ENCODE measurements at regions not wholly inside any gene's neighbourhood (a gene's known extent, or its start where the extent isn't known, plus 50 kb on each side); places are given as distances from the start of the nearest gene placed in this dataset.

- DNase-seq (ENCODE audit: low read depth): no peak
- no peak overlapping the region for H3K4me3 ChIP-seq (replicated peaks; ENCODE audit: low read depth, low read length)
- no peak for TF ChIP-seq CTCF (IDR thresholded peaks at IDR 0.05; ENCODE audit: low read length, missing control alignments)
These were observed 1796.3 kb upstream of the FLRT2 start for GRCh38 chr14:83733670-83734069.

- DNase-seq (ENCODE audit: low read depth): no peak
- TF ChIP-seq CTCF (IDR thresholded peaks at IDR 0.05; ENCODE audit: low read length, missing control alignments): no peak
- H3K4me3 ChIP-seq (replicated peaks; ENCODE audit: low read depth, low read length): no peak overlapping the region
These were observed 1795.5 kb upstream of the FLRT2 start for GRCh38 chr14:83734431-83734830.

DNA sequence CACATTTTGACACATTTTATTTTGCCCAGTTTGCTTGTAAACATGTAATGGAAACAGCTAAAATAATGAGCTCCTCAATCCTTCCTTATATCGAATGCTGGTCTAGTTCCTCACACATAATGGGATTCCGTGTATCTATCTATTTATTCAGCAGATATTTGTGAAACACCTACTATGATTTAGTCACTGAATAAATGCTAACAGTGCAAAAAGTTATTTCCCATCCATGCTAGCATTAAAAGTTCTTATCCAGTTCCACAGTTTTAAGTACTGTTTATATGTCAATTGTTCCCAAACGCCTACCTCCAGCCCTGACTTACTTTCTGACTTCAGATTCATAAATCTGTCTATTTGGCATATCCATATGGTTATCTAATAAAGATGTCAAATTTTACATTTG, 1788.7 kb upstream of the FLRT2 start:
- DNase-seq (ENCODE audit: low read depth): no peak
- no peak for TF ChIP-seq CTCF (IDR thresholded peaks at IDR 0.05; ENCODE audit: low read length, missing control alignments)
- no peak overlapping the region for H3K4me3 ChIP-seq (replicated peaks; ENCODE audit: low read depth, low read length)

DNA sequence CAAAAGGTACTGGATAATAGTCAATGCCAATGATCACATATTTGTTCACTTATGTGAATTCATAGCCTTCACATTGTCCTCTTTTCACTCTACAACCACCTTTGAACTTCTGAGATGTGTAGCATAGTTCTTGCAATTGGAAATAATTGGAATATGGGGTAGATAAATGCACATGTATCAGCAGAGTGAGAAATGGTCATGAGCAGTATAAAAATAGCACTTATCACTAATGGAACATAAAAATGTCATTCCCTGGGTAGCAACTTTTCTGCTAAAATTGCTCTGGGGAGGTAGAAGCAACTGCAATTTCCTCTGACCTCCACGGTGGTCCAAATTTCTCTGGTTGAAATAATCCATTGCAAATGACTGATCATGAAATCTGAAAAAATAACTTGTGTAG, 1785.7 kb upstream of the FLRT2 start:
- no peak for TF ChIP-seq CTCF (IDR thresholded peaks at IDR 0.05; ENCODE audit: low read length, missing control alignments)
- no peak for DNase-seq (ENCODE audit: low read depth)
- no peak overlapping the region for H3K4me3 ChIP-seq (replicated peaks; ENCODE audit: low read depth, low read length)

DNA sequence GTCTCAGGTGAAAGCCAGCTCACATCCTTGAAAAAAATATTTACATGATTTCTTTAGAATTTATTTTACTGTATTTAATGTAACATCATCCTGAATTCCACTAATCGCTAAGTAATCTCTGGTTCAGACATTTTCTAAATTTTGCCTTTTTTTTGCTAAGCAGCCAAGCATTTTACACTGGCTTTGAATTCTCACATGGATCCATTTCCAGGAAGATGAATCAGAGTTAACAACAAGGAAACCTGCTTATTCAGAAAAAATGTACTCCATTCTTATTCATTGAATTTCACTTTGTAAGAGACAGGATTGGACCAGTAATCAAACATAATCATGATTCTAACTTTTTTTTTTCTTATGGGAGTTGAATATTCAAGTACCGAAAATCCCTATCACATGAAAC, 1785.1 kb upstream of the FLRT2 start:
- peak; percentile 0 for DNase-seq (ENCODE audit: low read depth)
- H3K4me3 ChIP-seq (replicated peaks; ENCODE audit: low read depth, low read length): no peak overlapping the region
- no peak for TF ChIP-seq CTCF (IDR thresholded peaks at IDR 0.05; ENCODE audit: low read length, missing control alignments)

- H3K4me3 ChIP-seq (replicated peaks; ENCODE audit: low read depth, low read length): no peak overlapping the region
- DNase-seq (ENCODE audit: low read depth): no peak
- TF ChIP-seq CTCF (IDR thresholded peaks at IDR 0.05; ENCODE audit: low read length, missing control alignments): no peak
These were observed 1783.6 kb upstream of the FLRT2 start for GRCh38 chr14:83746336-83746735.

- DNase-seq (ENCODE audit: low read depth): peak; percentile 42
- H3K4me3 ChIP-seq (replicated peaks; ENCODE audit: low read depth, low read length): no peak overlapping the region
- no peak for TF ChIP-seq CTCF (IDR thresholded peaks at IDR 0.05; ENCODE audit: low read length, missing control alignments)
These were observed 1772.0 kb upstream of the FLRT2 start for GRCh38 chr14:83757916-83758315.

Data from fibroblast of pulmonary artery (primary cell).